ENCODE measurements at regions not wholly inside any gene's neighbourhood (a gene's known extent, or its start where the extent isn't known, plus 50 kb on each side); places are given as distances from the start of the nearest gene placed in this dataset.

DNA sequence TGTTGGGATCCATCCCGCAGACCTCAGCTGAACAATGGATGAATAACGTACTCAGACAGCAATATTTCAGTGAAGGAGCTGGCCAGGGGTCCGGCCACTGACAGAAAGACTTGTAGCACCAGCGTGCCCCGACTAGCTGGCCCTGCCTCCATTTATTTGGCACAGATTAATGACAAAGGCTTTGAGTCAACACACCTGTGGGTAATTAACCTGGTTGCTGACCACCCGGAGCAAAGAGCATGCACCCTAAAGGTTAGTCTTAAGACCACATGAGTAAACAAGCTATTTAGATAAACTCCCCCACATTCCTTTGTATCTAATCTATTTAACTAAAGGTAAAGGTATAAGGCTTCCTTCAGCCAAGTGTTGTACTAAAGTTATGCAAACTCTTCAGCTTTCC, 868.6 kb downstream of the LRFN5 start:
- ChIA-PET POLR2A (no interaction called here), CTCF (ENCODE audit: low intra/inter-chr PET ratio, low total read pairs) (no interaction called here)
- TF ChIP-seq NFE2L1 (CRISPR knock-in tag; IDR thresholded peaks at IDR 0.05; ENCODE audit: borderline replicate concordance) = no peak
- no peak for TF ChIP-seq FOXP1 (IDR thresholded peaks at IDR 0.05)
- TF ChIP-seq FOXP1 (CRISPR knock-in tag; IDR thresholded peaks at IDR 0.05) = no peak
- no peak for TF ChIP-seq ZNF616 (CRISPR knock-in tag; IDR thresholded peaks at IDR 0.05; ENCODE audit: low read depth)
- no peak for TF ChIP-seq CBFB (CRISPR knock-in tag; IDR thresholded peaks at IDR 0.05)
- TF ChIP-seq, protein P1, sequence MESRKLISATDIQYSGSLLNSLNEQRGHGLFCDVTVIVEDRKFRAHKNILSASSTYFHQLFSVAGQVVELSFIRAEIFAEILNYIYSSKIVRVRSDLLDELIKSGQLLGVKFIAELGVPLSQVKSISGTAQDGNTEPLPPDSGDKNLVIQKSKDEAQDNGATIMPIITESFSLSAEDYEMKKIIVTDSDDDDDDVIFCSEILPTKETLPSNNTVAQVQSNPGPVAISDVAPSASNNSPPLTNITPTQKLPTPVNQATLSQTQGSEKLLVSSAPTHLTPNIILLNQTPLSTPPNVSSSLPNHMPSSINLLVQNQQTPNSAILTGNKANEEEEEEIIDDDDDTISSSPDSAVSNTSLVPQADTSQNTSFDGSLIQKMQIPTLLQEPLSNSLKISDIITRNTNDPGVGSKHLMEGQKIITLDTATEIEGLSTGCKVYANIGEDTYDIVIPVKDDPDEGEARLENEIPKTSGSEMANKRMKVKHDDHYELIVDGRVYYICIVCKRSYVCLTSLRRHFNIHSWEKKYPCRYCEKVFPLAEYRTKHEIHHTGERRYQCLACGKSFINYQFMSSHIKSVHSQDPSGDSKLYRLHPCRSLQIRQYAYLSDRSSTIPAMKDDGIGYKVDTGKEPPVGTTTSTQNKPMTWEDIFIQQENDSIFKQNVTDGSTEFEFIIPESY (CRISPR knock-in tag; IDR thresholded peaks at IDR 0.05) = no peak
- TF ChIP-seq MYNN (CRISPR knock-in tag; IDR thresholded peaks at IDR 0.05; ENCODE audit: low read depth) = no peak
- TF ChIP-seq AGO2 (optimal IDR thresholded peaks at IDR 0.05; ENCODE audit: low read depth, low read length) = no peak
- TF ChIP-seq TAF15 (IDR thresholded peaks at IDR 0.05; ENCODE audit: low read depth, low read length, poor library complexity, severe bottlenecking) = no peak
- TF ChIP-seq TOE1 (CRISPR knock-in tag; IDR thresholded peaks at IDR 0.05) = no peak
- no peak for TF ChIP-seq ZFY (CRISPR knock-in tag; IDR thresholded peaks at IDR 0.05)
- TF ChIP-seq ZFP90 (CRISPR knock-in tag; IDR thresholded peaks at IDR 0.05; ENCODE audit: borderline replicate concordance) = no peak
- no peak for TF ChIP-seq PPARG (CRISPR knock-in tag; conservative IDR thresholded peaks at IDR 0.05)
- no peak for TF ChIP-seq SOX6 (IDR thresholded peaks at IDR 0.05)
- no peak for TF ChIP-seq SOX6 (CRISPR knock-in tag; IDR thresholded peaks at IDR 0.05)
- no peak for TF ChIP-seq REPIN1 (CRISPR knock-in tag; IDR thresholded peaks at IDR 0.05; ENCODE audit: borderline replicate concordance, low read depth)
- TF ChIP-seq, protein P2, sequence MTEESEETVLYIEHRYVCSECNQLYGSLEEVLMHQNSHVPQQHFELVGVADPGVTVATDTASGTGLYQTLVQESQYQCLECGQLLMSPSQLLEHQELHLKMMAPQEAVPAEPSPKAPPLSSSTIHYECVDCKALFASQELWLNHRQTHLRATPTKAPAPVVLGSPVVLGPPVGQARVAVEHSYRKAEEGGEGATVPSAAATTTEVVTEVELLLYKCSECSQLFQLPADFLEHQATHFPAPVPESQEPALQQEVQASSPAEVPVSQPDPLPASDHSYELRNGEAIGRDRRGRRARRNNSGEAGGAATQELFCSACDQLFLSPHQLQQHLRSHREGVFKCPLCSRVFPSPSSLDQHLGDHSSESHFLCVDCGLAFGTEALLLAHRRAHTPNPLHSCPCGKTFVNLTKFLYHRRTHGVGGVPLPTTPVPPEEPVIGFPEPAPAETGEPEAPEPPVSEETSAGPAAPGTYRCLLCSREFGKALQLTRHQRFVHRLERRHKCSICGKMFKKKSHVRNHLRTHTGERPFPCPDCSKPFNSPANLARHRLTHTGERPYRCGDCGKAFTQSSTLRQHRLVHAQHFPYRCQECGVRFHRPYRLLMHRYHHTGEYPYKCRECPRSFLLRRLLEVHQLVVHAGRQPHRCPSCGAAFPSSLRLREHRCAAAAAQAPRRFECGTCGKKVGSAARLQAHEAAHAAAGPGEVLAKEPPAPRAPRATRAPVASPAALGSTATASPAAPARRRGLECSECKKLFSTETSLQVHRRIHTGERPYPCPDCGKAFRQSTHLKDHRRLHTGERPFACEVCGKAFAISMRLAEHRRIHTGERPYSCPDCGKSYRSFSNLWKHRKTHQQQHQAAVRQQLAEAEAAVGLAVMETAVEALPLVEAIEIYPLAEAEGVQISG (CRISPR knock-in tag; IDR thresholded peaks at IDR 0.05) = no peak
- TF ChIP-seq ZNF841 (CRISPR knock-in tag; IDR thresholded peaks at IDR 0.05; ENCODE audit: borderline replicate concordance) = no peak
- TF ChIP-seq, protein P3, sequence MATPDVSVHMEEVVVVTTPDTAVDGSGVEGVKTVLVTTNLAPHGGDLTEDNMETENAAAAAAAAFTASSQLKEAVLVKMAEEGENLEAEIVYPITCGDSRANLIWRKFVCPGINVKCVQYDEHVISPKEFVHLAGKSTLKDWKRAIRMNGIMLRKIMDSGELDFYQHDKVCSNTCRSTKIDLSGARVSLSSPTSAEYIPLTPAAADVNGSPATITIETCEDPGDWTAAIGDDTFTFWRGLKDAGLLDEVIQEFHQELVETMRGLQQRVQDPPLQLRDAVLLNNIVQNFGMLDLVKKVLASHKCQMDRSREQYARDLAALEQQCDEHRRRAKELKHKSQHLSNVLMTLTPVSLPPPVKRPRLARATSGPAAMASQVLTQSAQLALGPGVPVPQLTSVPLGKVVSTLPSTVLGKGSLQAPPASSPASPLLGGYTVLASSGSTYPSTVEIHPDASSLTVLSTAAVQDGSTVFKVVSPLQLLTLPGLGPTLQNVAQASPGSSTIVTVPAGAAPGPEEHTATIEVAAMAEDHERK (CRISPR knock-in tag; IDR thresholded peaks at IDR 0.05; ENCODE audit: low read depth) = no peak
- TF ChIP-seq, protein P4, sequence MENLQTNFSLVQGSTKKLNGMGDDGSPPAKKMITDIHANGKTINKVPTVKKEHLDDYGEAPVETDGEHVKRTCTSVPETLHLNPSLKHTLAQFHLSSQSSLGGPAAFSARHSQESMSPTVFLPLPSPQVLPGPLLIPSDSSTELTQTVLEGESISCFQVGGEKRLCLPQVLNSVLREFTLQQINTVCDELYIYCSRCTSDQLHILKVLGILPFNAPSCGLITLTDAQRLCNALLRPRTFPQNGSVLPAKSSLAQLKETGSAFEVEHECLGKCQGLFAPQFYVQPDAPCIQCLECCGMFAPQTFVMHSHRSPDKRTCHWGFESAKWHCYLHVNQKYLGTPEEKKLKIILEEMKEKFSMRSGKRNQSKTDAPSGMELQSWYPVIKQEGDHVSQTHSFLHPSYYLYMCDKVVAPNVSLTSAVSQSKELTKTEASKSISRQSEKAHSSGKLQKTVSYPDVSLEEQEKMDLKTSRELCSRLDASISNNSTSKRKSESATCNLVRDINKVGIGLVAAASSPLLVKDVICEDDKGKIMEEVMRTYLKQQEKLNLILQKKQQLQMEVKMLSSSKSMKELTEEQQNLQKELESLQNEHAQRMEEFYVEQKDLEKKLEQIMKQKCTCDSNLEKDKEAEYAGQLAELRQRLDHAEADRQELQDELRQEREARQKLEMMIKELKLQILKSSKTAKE (CRISPR knock-in tag; IDR thresholded peaks at IDR 0.05; ENCODE audit: borderline replicate concordance) = no peak
- Histone ChIP-seq H3K27ac (ENCODE audit: extremely low read length, insufficient read depth, low read length) (no peak overlapping the region), H3K4me2 (ENCODE audit: low read depth, low read length) (no peak overlapping the region), H3K9me3 (ENCODE audit: low read length) (peaks cover 84% of the 10 kb centered on the region), H3K9ac (ENCODE audit: insufficient read depth, low read depth, low read length) (no peak overlapping the region), H3K36me3 (replicated peaks in 1 of 2; ENCODE audit: control insufficient read depth in 1 of 2, insufficient read depth in 2 of 2, low read length in 2 of 2) (no peaks in the 10 kb centered on the region), H3K27me3 (ENCODE audit: control insufficient read depth in 1 of 2, insufficient read depth in 2 of 2, low read length in 2 of 2) (no peaks in the 10 kb centered on the region), H3K79me2 (ENCODE audit: insufficient read depth, low read length) (no peaks in the 10 kb centered on the region), H2AFZ (ENCODE audit: low read length) (no peak overlapping the region), H3K4me1 (ENCODE audit: insufficient read depth, low read length) (no peaks in the 10 kb centered on the region), H3K4me3 (replicated peaks in 1 of 3; ENCODE audit: insufficient read depth in 1 of 3, low read depth in 2 of 3, low read length in 3 of 3) (no peak overlapping the region), H4K20me1 (ENCODE audit: insufficient read depth, low read length) (no peaks in the 10 kb centered on the region)
- intact Hi-C loops (cut with micrococcal nuclease; ENCODE audit: unreplicated experiment) = no loop called here
- WGBS (ENCODE audit: low lambda C conversion rate) = 2% methylated on average over 6 of the region's 6 CpGs
- no peak for DNase-seq (ENCODE audit: low spot score)
- no TSS peak for BruUV-seq (replicated peaks)
- ATAC-seq = no peak
- in situ Hi-C loops (cut with HindIII; ENCODE audit: extremely low pct_ligation_motif_present, low pct_unique_long_range_greater_than_20kb) = no loop called here
- no peak for FAIRE-seq
